Activated T-helper 17 cell treated with anti-CD3 and anti-CD28 coated beads, Interleukin-2, amount 50 U/mL, for 72 hours (primary cell): ENCODE measurements at regions not wholly inside any gene's neighbourhood (a gene's known extent, or its start where the extent isn't known, plus 50 kb on each side); places are given as distances from the start of the nearest gene placed in this dataset.

ENCODE experiments used
- ATAC-seq: fragments of 150-1000 bp; cut with Tn5 transposase; replicated peaks from 2 replicates; pipeline ENCODE4 v1.10.0; 2021; ENCODE audit warnings: mild to moderate bottlenecking, moderate library complexity
- H3K27ac Mint-ChIP-seq: one replicate; pipeline ENCODE4 v1.8.0; 2022; ENCODE audit warnings: mixed read lengths
- H3K27me3 Mint-ChIP-seq: one replicate; pipeline ENCODE4 v1.8.0; 2022; ENCODE audit warnings: mixed read lengths
- H3K36me3 Mint-ChIP-seq: one replicate; pipeline ENCODE4 v1.8.0; 2022; ENCODE audit warnings: low read depth, mild to moderate bottlenecking, mixed read lengths
- H3K4me1 Mint-ChIP-seq: one replicate; pipeline ENCODE4 v1.8.0; 2022; ENCODE audit warnings: mixed read lengths
- H3K4me3 Mint-ChIP-seq: one replicate; pipeline ENCODE4 v1.8.0; 2022; ENCODE audit warnings: mild to moderate bottlenecking, mixed read lengths
- H3K9me3 Mint-ChIP-seq: one replicate; pipeline ENCODE4 v1.8.0; 2022; ENCODE audit warnings: mixed read lengths

DNA sequence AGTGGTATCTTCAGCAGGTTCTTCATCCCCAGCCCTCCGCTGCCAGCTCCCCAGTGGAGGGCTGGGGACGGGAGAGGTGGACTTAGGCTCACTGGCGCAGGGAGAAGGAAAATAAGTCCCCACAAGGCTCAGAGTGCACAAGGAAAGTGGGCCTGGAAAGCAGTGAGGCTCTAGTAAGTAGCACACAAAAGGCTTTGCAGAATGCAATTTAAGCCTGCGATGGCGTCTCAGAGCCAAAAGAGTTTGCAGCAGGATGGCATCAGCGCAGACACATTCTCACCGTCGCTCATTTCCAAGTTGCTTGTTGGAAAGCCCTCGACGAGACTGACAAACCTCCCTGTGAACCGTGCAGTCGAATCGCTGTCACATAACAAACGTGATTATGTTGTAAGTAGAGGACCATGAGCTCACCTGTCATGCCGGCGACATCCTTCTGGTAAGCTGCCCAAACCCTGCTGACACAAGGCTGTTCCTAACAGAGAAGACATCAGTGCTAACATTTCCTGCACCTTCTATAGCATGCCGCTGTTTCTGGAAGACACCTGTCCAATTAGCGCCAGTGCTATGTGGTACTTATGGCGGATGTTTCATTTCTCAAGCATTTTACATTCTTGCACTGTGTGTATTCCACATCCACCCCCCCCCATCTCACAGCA, 98.3 kb upstream of the NPVF start:
- H3K27ac Mint-ChIP-seq = no peak overlapping the region

DNA sequence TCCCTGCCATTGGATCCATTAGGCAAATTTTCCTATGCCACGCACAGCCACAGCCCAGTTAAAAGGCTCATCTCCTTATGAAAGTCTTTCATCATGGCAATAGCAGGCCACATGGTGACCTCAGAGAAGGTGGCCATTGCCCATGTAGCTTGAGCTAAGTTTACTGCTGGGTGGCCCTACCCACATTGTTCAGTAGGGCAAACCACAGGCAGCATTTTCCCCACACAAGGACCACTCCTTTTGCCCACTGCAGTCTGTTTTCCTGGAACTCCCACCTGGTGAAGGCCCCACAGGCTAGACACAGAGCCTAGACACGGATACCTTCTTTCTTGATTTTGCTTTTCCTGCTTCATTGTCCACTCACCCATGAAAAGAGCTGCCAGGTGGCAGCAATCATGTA, 101.5 kb upstream of the NPVF start:
- peaks cover 12% of the 10 kb centered on the region for H3K27me3 Mint-ChIP-seq
- no peaks in the 10 kb centered on the region for H3K9me3 Mint-ChIP-seq
- H3K4me1 Mint-ChIP-seq = no peaks in the 10 kb centered on the region
- no peak overlapping the region for H3K27ac Mint-ChIP-seq
- H3K36me3 Mint-ChIP-seq = no peaks in the 10 kb centered on the region
- H3K4me3 Mint-ChIP-seq = no peak overlapping the region
- no peak for ATAC-seq

More for the DNA sequence above, 98.3 kb upstream of the NPVF start:
- ATAC-seq = no peak
- Mint-ChIP-seq H3K9me3 (no peaks in the 10 kb centered on the region), H3K36me3 (no peaks in the 10 kb centered on the region), H3K27me3 (peaks cover 23% of the 10 kb centered on the region), H3K4me3 (no peak overlapping the region), H3K4me1 (no peaks in the 10 kb centered on the region)

DNA sequence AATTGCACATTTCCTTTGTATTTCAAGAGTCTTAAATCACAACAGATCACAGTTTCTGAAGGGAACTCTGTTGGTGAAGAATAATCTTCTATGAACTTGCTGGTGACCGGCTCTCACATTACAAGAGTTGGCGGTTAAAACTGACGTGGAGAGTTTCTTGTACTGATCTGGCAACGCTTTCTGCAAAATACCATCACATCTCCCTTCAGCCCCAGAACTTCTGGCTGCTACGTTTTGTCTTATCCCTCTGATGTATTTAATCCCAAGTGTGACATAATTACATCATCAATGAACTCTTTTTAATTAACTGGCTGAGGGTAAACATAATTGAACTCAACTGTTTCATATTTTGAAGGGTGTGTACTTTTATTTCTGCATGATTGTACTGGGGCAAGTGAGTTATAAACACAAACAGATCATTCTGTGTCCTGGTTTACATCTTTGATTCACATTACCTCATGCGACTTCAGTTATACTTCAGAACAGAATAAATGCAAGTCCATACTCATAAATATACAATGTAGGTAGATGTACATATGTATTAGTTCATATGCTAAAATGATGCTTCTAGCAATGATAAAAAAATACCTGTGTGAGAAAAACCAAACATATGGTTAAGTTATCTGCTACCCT, 105.1 kb upstream of the NPVF start:
- ATAC-seq = no peak
- Mint-ChIP-seq H3K27ac (no peak overlapping the region), H3K4me3 (no peak overlapping the region), H3K36me3 (no peaks in the 10 kb centered on the region), H3K9me3 (no peaks in the 10 kb centered on the region), H3K27me3 (peaks cover 8% of the 10 kb centered on the region), H3K4me1 (no peaks in the 10 kb centered on the region)

DNA sequence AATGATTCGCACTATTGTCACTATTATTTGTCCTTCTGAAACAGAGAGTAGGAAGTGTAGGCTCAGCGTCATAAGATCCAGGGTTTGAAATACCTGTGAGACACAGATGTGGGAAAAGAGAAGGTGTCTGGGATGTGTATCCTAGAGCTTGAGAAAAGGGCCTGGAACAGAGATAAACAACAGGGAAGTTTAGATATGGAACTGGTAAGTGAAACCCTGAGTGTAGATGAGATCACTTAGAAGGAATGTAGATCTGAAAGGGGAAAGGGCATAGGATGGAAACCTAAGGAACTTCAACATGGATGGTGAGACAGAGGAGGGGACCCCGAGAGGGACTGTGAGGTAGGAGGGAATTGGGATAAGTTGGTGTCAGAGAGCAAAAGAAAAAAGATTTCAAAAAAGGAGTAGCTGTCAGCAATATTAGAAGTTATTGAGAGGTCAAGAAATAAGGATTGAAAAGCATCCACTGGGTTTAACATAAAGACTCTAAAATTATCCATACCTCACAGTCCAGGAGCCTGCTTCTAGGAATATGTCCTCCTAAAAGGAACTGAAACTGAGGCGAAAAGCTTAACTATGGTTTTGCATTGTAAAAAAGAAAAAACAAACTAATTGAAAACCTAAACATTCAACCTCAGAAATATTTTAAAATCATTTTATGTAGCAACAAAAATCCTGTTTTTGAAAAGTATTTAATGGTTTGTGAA, 119.2 kb upstream of the NPVF start:
- Mint-ChIP-seq H3K36me3 (no peaks in the 10 kb centered on the region), H3K27me3 (peaks cover 22% of the 10 kb centered on the region), H3K4me3 (no peak overlapping the region), H3K9me3 (no peaks in the 10 kb centered on the region), H3K4me1 (no peaks in the 10 kb centered on the region), H3K27ac (no peak overlapping the region)
- ATAC-seq = no peak

DNA sequence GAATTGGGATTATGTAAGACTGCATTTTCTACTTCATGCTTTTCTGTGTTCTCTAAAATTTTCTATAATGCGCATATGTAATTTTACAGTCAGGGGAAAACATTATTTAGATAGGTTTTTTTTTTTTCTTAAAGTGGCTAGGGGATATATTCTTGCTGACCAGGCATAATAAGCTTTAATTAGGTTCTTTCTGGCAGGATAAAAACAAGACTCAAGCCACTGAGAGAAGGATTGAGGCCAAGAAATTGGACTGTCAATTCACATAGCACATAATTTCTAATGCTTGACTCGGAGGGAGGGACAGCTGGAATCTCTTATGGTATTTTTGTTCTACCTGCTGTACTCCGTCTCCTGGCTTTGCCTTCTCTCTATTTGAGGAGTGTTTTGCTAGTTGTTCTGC, 119.8 kb upstream of the NPVF start:
- no peak overlapping the region for H3K4me3 Mint-ChIP-seq
- peaks cover 20% of the 10 kb centered on the region for H3K27me3 Mint-ChIP-seq
- no peak for ATAC-seq
- no peaks in the 10 kb centered on the region for H3K4me1 Mint-ChIP-seq
- no peaks in the 10 kb centered on the region for H3K9me3 Mint-ChIP-seq
- no peaks in the 10 kb centered on the region for H3K36me3 Mint-ChIP-seq
- H3K27ac Mint-ChIP-seq = no peak overlapping the region

DNA sequence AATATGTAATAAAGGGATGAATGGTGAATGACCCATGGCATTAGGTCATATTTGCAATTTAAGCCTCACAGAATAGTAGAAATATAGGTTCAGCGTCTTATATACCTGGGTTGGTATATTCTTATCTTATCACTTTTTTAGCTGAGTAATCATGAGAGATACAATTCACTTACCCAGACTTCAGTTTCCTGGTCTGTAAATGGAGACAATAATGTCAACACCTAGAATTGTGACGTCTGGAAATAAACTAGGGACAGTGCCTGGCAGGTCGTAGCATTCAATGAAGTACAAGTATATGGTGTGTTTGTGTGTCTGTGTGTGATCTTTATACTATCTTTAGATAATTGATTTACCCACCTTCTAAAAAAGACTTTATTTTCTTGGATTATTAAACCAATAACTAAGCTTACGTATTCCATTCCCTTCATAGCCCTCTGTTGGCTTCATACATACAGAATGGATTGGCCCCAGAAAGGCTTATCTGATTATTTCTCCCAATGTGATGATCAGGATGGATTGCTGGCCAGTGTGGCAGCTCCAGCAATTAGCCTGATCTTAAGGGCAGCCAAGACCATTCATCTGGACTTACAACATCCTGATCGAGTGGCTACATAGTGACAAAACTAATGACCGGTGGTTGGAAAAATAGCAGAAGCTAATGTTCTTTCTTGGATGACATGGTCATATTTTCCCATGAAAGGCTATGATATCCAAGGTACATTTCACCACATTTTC, 121.2 kb upstream of the NPVF start:
- ATAC-seq = no peak
- Mint-ChIP-seq H3K9me3 (no peaks in the 10 kb centered on the region), H3K36me3 (no peaks in the 10 kb centered on the region), H3K27me3 (peaks cover 13% of the 10 kb centered on the region), H3K4me3 (no peak overlapping the region), H3K4me1 (no peaks in the 10 kb centered on the region), H3K27ac (no peak overlapping the region)

DNA sequence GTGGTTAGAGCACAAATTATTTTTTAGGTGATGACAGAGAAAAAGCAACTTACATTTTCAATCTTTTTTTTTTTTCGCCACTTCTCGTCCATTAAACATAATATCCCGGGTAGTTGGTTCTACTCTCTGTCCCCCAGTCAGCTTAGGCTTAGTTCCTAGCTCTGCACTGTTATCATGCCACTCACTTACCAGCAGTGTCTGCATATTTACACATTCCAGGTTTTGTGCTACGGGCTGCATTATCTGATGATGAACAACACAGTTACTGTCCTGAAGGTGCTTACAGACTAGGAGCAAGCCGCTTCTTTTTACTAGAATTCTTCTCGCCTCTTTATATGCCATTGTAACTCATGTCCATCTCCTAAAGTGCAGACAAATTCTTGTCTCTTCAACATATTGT, 121.8 kb upstream of the NPVF start:
- Mint-ChIP-seq H3K36me3 (no peaks in the 10 kb centered on the region), H3K27me3 (peaks cover 13% of the 10 kb centered on the region), H3K9me3 (no peaks in the 10 kb centered on the region), H3K27ac (no peak overlapping the region), H3K4me1 (no peaks in the 10 kb centered on the region), H3K4me3 (no peak overlapping the region)
- ATAC-seq = no peak

DNA sequence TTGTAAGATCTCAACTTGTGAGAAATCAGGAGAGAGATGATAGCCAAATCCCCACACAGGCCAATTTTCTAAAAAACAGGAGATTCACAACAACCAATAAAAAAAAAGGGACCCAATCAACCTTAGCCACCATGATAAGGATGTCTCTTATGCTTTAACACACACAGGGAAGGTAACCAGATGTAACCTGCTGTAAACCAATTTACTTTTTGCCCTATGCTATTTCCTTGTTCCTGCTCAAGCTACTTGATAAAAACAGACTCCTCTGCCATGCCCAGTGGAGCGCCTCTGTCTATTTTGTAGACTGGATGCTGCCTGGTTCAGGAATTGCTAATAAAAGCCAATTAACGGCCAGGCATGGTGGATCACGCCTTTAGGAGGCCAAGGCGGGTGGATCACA, 123.5 kb upstream of the NPVF start:
- peaks cover 13% of the 10 kb centered on the region for H3K27me3 Mint-ChIP-seq
- no peaks in the 10 kb centered on the region for H3K9me3 Mint-ChIP-seq
- no peaks in the 10 kb centered on the region for H3K4me1 Mint-ChIP-seq
- ATAC-seq = no peak
- no peaks in the 10 kb centered on the region for H3K36me3 Mint-ChIP-seq
- H3K4me3 Mint-ChIP-seq = no peak overlapping the region
- no peak overlapping the region for H3K27ac Mint-ChIP-seq

DNA sequence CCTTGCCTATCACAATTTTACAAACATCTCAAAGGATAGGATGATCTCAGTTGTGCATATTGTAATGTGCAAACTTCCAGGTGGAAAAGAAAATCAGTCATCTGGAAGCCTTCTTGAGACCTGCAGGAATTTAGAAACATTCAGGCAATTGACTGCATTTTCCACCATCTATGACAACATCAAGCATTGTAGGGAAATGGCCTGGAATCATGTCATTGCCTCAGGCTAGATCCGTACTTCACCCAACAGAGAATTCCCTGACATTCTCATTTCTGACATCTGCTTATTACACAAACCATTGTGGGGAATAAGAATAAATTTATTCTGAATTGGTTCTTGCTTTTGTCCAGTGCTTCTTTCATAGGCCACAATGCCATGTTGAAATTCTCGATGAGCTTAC, 124.9 kb upstream of the NPVF start:
- H3K36me3 Mint-ChIP-seq = no peaks in the 10 kb centered on the region
- ATAC-seq = no peak
- H3K4me1 Mint-ChIP-seq = no peaks in the 10 kb centered on the region
- H3K4me3 Mint-ChIP-seq = no peak overlapping the region
- peaks cover 7% of the 10 kb centered on the region for H3K27me3 Mint-ChIP-seq
- H3K9me3 Mint-ChIP-seq = no peaks in the 10 kb centered on the region
- no peak overlapping the region for H3K27ac Mint-ChIP-seq

DNA sequence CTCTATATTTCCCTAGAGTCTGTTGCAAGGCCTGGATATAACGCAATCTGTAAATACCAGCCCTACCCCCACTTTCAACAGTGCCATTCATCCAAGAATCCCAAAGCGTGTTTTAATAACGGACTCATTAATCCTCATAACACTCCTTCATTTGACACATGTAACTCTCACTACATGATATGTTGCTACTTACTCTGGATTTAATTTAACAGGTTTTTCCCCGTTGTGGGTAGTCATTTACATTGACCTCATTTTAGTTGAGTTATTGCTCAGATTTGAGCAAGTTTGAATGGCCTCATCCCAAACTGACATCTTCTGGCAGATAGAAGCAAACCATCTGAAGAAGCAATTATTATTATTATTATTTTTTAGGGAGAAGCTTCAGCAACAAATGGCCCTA, 125.4 kb upstream of the NPVF start:
- H3K27ac Mint-ChIP-seq = no peak overlapping the region
- H3K36me3 Mint-ChIP-seq = no peaks in the 10 kb centered on the region
- H3K4me1 Mint-ChIP-seq = no peaks in the 10 kb centered on the region
- no peak for ATAC-seq
- peaks cover 11% of the 10 kb centered on the region for H3K27me3 Mint-ChIP-seq
- no peaks in the 10 kb centered on the region for H3K9me3 Mint-ChIP-seq
- no peak overlapping the region for H3K4me3 Mint-ChIP-seq

DNA sequence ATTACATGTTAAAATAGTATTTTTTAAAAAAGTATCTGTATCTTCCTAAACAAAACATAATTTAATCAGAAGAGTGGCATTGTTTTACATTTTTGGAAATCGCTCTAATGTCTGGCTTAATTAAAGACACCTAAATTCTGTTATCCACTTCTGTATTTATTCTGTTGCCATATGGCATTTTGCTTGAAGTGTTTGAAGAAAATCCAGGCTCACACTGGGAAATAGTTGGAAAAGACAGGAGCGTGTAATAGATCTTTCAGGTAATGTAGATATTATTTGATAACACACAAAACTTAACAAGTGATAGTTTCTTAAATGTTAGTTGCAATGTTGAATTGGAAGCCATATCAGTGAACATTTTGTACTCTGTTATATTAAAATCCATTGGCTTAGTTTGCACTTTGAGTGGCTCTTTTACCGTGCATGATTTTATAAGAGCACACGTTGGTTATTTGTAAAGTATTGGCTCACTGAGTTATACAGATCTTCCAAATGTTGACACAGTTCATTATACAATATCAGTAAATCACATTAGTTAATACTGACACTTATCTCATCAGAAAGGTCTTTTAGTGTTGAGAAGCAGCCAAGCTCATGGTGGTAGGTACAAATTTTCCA, 128.4 kb upstream of the NPVF start:
- Mint-ChIP-seq H3K36me3 (no peaks in the 10 kb centered on the region), H3K4me1 (no peaks in the 10 kb centered on the region), H3K9me3 (no peaks in the 10 kb centered on the region), H3K4me3 (no peak overlapping the region), H3K27me3 (peaks cover 7% of the 10 kb centered on the region), H3K27ac (no peak overlapping the region)
- ATAC-seq = no peak

DNA sequence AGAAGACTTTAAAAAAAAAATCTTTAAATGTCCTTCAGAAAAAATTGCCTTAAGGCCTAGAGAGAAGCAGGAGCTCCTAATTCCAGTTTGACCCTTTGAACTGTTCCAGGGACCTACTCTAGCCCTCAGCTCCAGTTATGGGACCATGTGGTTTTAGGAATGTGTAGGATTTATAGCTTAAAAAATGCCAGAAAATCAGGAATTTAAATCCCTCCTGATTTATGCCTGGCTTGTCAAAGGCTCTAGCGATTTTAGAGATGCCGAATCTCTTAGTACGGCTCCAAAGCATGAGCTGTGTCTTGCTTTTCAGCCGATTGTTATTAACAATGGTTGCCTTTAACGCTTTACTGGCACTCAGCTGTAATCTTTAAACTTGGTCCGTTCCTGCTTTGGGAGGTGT, 130.6 kb upstream of the NPVF start:
- H3K36me3 Mint-ChIP-seq = no peaks in the 10 kb centered on the region
- no peak for ATAC-seq
- H3K4me3 Mint-ChIP-seq = no peak overlapping the region
- no peak overlapping the region for H3K27ac Mint-ChIP-seq
- no peaks in the 10 kb centered on the region for H3K4me1 Mint-ChIP-seq
- H3K27me3 Mint-ChIP-seq = peaks cover 10% of the 10 kb centered on the region
- no peaks in the 10 kb centered on the region for H3K9me3 Mint-ChIP-seq

DNA sequence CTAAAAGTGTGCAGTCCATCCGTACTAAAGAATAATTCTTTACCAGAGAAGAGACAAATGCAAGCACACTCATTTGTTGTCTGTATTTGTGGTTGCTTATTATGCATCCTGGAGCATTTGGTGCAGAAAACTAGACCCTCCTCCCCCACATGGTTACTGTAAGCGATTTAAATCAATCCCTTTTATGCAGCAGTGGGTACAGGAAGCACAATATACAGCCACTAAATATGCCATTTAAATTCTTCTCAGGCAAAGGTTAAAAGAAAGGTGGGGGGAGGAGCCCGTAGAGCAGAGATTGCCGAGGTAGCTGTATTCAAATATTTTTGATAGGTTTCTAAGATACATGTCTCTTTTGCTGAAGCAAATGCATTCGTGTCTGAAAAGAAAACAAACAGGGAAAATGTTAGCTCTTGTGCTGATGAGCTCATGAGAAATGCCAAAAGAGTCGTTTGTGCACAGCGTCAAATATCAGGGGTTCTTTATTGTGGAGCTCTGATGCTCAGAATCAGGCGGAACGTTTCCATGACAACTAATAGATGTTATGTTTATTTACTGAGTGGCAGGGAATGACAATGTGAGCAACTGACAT, 131.3 kb upstream of the NPVF start:
- no peak for ATAC-seq
- Mint-ChIP-seq H3K4me3 (no peak overlapping the region), H3K27ac (no peak overlapping the region), H3K36me3 (no peaks in the 10 kb centered on the region), H3K4me1 (no peaks in the 10 kb centered on the region), H3K9me3 (no peaks in the 10 kb centered on the region), H3K27me3 (peaks cover 10% of the 10 kb centered on the region)

DNA sequence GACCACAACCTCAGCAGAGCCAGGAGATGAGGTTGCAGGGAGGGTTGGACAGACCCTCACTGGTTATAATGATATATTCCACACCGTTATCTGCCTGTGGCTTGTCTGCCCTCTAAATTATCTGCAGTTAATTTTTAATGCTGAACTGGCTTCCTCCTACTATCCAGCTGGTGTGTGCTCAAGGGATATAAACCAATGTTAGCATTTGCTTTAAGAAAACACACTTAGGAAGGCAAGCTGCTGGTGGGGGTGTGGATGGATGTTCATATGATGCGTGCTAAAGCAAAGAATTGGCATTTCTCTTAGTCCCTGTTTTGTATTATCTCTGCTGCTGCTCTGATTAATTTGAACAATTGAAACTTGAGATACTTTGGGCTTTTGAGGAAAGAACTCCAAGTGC, 132.2 kb upstream of the NPVF start:
- ATAC-seq = no peak
- no peak overlapping the region for H3K4me3 Mint-ChIP-seq
- no peaks in the 10 kb centered on the region for H3K4me1 Mint-ChIP-seq
- H3K36me3 Mint-ChIP-seq = no peaks in the 10 kb centered on the region
- H3K9me3 Mint-ChIP-seq = no peaks in the 10 kb centered on the region
- H3K27ac Mint-ChIP-seq = no peak overlapping the region
- H3K27me3 Mint-ChIP-seq = peaks cover 10% of the 10 kb centered on the region
